ENCODE measurements at regions not wholly inside any gene's neighbourhood (a gene's known extent, or its start where the extent isn't known, plus 50 kb on each side); places are given as distances from the start of the nearest gene placed in this dataset.
"Not testable (repeated sequence)": the region's sequence is repeated elsewhere in the genome, so short reads cannot be mapped to it uniquely, and the experiment has no call there.

GRCh38 chr13:44887515-44887914 is 101.8 kb downstream of the NUFIP1 start:
- no peak for DNase-seq (ENCODE audit: low read depth)

GRCh38 chr13:44884076-44884729 is 105.1 kb downstream of the NUFIP1 start:
- DNase-seq (ENCODE audit: low read depth): peak; percentile 35
- H3K4me3 ChIP-seq (ENCODE audit: low read depth, low read length): no peak overlapping the region

More at GRCh38 chr13:44887515-44887914, 101.8 kb downstream of the NUFIP1 start:
- H3K4me3 ChIP-seq (ENCODE audit: low read depth, low read length): no peak overlapping the region

- no peak overlapping the region for H3K4me3 ChIP-seq (ENCODE audit: low read depth, low read length)
- DNase-seq (ENCODE audit: low read depth): no peak
These were observed 109.7 kb downstream of the NUFIP1 start for GRCh38 chr13:44879452-44880058.

GRCh38 chr13:44876782-44877324 is 112.4 kb downstream of the NUFIP1 start:
- no peak overlapping the region for H3K4me3 ChIP-seq (ENCODE audit: low read depth, low read length)
- no peak for DNase-seq (ENCODE audit: low read depth)

GRCh38 chr13:44874886-44875630 is 114.2 kb downstream of the NUFIP1 start:
- no peak overlapping the region for H3K4me3 ChIP-seq (ENCODE audit: low read depth, low read length)
- DNase-seq (ENCODE audit: low read depth): no peak

- no peak overlapping the region for H3K4me3 ChIP-seq (ENCODE audit: low read depth, low read length)
- no peak for DNase-seq (ENCODE audit: low read depth)
These were observed 115.1 kb downstream of the NUFIP1 start for GRCh38 chr13:44874176-44874575.

GRCh38 chr13:44873461-44873860 is 115.8 kb downstream of the NUFIP1 start:
- no peak overlapping the region for H3K4me3 ChIP-seq (ENCODE audit: low read depth, low read length)
- no peak for DNase-seq (ENCODE audit: low read depth)

GRCh38 chr13:44872751-44873150 is 116.5 kb downstream of the NUFIP1 start:
- DNase-seq (ENCODE audit: low read depth): no peak
- H3K4me3 ChIP-seq (ENCODE audit: low read depth, low read length): no peak overlapping the region

GRCh38 chr13:44870456-44870929 is 118.8 kb downstream of the NUFIP1 start:
- H3K4me3 ChIP-seq (ENCODE audit: low read depth, low read length): no peak overlapping the region
- DNase-seq (ENCODE audit: low read depth): no peak

GRCh38 chr13:44869167-44869566 is 120.1 kb downstream of the NUFIP1 start:
- no peak for DNase-seq (ENCODE audit: low read depth)
- no peak overlapping the region for H3K4me3 ChIP-seq (ENCODE audit: low read depth, low read length)

GRCh38 chr13:44868397-44868796 is 120.9 kb downstream of the NUFIP1 start:
- no peak overlapping the region for H3K4me3 ChIP-seq (ENCODE audit: low read depth, low read length)
- no peak for DNase-seq (ENCODE audit: low read depth)

- H3K4me3 ChIP-seq (ENCODE audit: low read depth, low read length): no peak overlapping the region
- no peak for DNase-seq (ENCODE audit: low read depth)
These were observed 121.4 kb downstream of the NUFIP1 start for GRCh38 chr13:44867825-44868224.

- DNase-seq (ENCODE audit: low read depth): no peak
- no peak overlapping the region for H3K4me3 ChIP-seq (ENCODE audit: low read depth, low read length)
These were observed 122.8 kb downstream of the NUFIP1 start for GRCh38 chr13:44866411-44866911.

- H3K4me3 ChIP-seq (ENCODE audit: low read depth, low read length): no peak overlapping the region
- no peak for DNase-seq (ENCODE audit: low read depth)
These were observed 123.4 kb downstream of the NUFIP1 start for GRCh38 chr13:44865722-44866410.

- not testable (repeated sequence) for DNase-seq (ENCODE audit: low read depth); H3K4me3 ChIP-seq (ENCODE audit: low read depth, low read length)
These were observed 125.6 kb downstream of the NUFIP1 start for GRCh38 chr13:44863641-44864040.

GRCh38 chr13:44860454-44860853 is 128.8 kb downstream of the NUFIP1 start:
- DNase-seq (ENCODE audit: low read depth): no peak
- H3K4me3 ChIP-seq (ENCODE audit: low read depth, low read length): no peak overlapping the region

- H3K4me3 ChIP-seq (ENCODE audit: low read depth, low read length): no peak overlapping the region
- DNase-seq (ENCODE audit: low read depth): no peak
These were observed 131.5 kb downstream of the NUFIP1 start for GRCh38 chr13:44857736-44858135.

GRCh38 chr13:44857061-44857460 is 132.2 kb downstream of the NUFIP1 start:
- H3K4me3 ChIP-seq (ENCODE audit: low read depth, low read length): no peak overlapping the region
- no peak for DNase-seq (ENCODE audit: low read depth)

- DNase-seq (ENCODE audit: low read depth): no peak
- no peak overlapping the region for H3K4me3 ChIP-seq (ENCODE audit: low read depth, low read length)
These were observed 133.4 kb downstream of the NUFIP1 start for GRCh38 chr13:44855860-44856259.

Measured in skeletal muscle cell (primary cell).